GM23338 (cell line): ENCODE measurements at regions not wholly inside any gene's neighbourhood (a gene's known extent, or its start where the extent isn't known, plus 50 kb on each side); places are given as distances from the start of the nearest gene placed in this dataset.
"Not testable (repeated sequence)": the region's sequence is repeated elsewhere in the genome, so short reads cannot be mapped to it uniquely, and the experiment has no call there.

Experiments used
- ATAC-seq: fragments of 200-7000 bp; cut with Tn5 transposase; 3 replicates; pipeline ENCODE4 v1.9.1; 2020
- DNase-seq: peaks from one replicate; pipeline ENCODE4 v3.0.0-alpha.2; 2015; ENCODE audit warnings: low spot score
- H2AFZ ChIP-seq: fragments of 200-600 bp; sonication (generic); 2 replicates; pipeline ENCODE4 v1.8.0; 2016; ENCODE audit warnings: antibody characterized with exemption, mild to moderate bottlenecking, moderate library complexity
- H3F3A ChIP-seq: fragments of 200-600 bp; sonication (generic); replicated peaks from 2 replicates; pipeline ENCODE4 v1.8.0; 2017; ENCODE audit warnings: antibody characterized with exemption, mixed run types, low read depth
- H3K27ac ChIP-seq: fragments of 200-600 bp; sonication (generic); 2 replicates; pipeline ENCODE4 v1.6.1; 2016; ENCODE audit warnings: low read depth
- H3K27me3 ChIP-seq: fragments of 200-600 bp; sonication (generic); 2 replicates; pipeline ENCODE4 v1.8.0; 2016; ENCODE audit warnings: mild to moderate bottlenecking, mixed run types, moderate library complexity; ENCODE audit not compliant: insufficient read depth
- H3K36me3 ChIP-seq: fragments of 200-600 bp; sonication (generic); 2 replicates; pipeline ENCODE4 v1.8.0; 2016; ENCODE audit warnings: mild to moderate bottlenecking; ENCODE audit not compliant: insufficient read depth
- H3K4me1 ChIP-seq: fragments of 200-600 bp; sonication (generic); 2 replicates; pipeline ENCODE4 v1.8.0; 2016; ENCODE audit warnings: mild to moderate bottlenecking, moderate library complexity; ENCODE audit not compliant: insufficient read depth
- H3K4me2 ChIP-seq: fragments of 200-600 bp; sonication (generic); 2 replicates; pipeline ENCODE4 v1.7.1; 2017; ENCODE audit warnings: mixed run types
- H3K4me3 ChIP-seq: fragments of 200-600 bp; sonication (generic); 2 replicates; pipeline ENCODE4 v1.6.1; 2016; ENCODE audit warnings: mixed run types
- H3K79me2 ChIP-seq: fragments of 200-600 bp; sonication (generic); replicated peaks from 2 replicates; pipeline ENCODE4 v1.8.0; 2017; ENCODE audit warnings: mild to moderate bottlenecking; ENCODE audit not compliant: insufficient read depth
- H3K9me2 ChIP-seq: fragments of 200-600 bp; sonication (generic); 2 replicates; pipeline ENCODE4 v1.8.0; 2017; ENCODE audit not compliant: insufficient read depth
- H4K20me1 ChIP-seq: fragments of 200-600 bp; sonication (generic); replicated peaks from 2 replicates; pipeline ENCODE4 v1.8.0; 2017; ENCODE audit warnings: mild to moderate bottlenecking; ENCODE audit not compliant: insufficient read depth
- H3K27ac Mint-ChIP-seq: 2 replicates; pipeline ENCODE4 v1.8.0; 2020; ENCODE audit warnings: inconsistent platforms, mild to moderate bottlenecking, moderate library complexity, mixed read lengths
- H3K27me3 Mint-ChIP-seq: 3 replicates; pipeline ENCODE4 v1.8.0; 2022; ENCODE audit warnings: low read depth, mild to moderate bottlenecking, moderate library complexity, mixed read lengths, inconsistent platforms; ENCODE audit not compliant: insufficient read depth, poor library complexity
- H3K36me3 Mint-ChIP-seq: 3 replicates; pipeline ENCODE4 v1.8.0; 2021; ENCODE audit warnings: low read depth, mild to moderate bottlenecking, inconsistent platforms, moderate library complexity, mixed read lengths
- H3K4me1 Mint-ChIP-seq: 3 replicates; pipeline ENCODE4 v1.8.0; 2020; ENCODE audit warnings: mild to moderate bottlenecking, inconsistent platforms, mixed read lengths
- H3K4me3 Mint-ChIP-seq: 3 replicates; pipeline ENCODE4 v1.8.0; 2021; ENCODE audit warnings: moderate library complexity, mild to moderate bottlenecking, inconsistent platforms, mixed read lengths
- H3K9me3 Mint-ChIP-seq: 3 replicates; pipeline ENCODE4 v1.8.0; 2020; ENCODE audit warnings: moderate library complexity, mild to moderate bottlenecking, inconsistent platforms, mixed read lengths
- CREB1 ChIP-seq: fragments of 250-450 bp; sonication (Bioruptor Pico); IDR thresholded peaks from 2 replicates; pipeline ENCODE4 v1.5.0; 2020; ENCODE audit warnings: low read depth, mild to moderate bottlenecking, moderate library complexity
- CTCF ChIP-seq, 2 experiments: fragments of 200-600 bp in 1 of 2; sonication (generic) in 1 of 2; conservative IDR thresholded peaks; 2 replicates each; pipeline versions ENCODE4 v1.5.1 to v1.6.1; 2016 to 2017; ENCODE audit warnings: antibody characterized with exemption in 2 of 2, low read depth in 2 of 2, mild to moderate bottlenecking in 2 of 2, moderate library complexity in 1 of 2
- ETS1 ChIP-seq: IDR thresholded peaks from 2 replicates; pipeline ENCODE4 v1.6.1; 2016; ENCODE audit warnings: antibody characterized with exemption
- EZH2 ChIP-seq: fragments of 200-600 bp; sonication (generic); IDR thresholded peaks from one replicate; pipeline ENCODE4 v1.8.0; 2017; ENCODE audit warnings: antibody characterized with exemption, mild to moderate bottlenecking, low read depth; ENCODE audit not compliant: unreplicated experiment
- EZH2phosphoT487 ChIP-seq: fragments of 200-600 bp; sonication (generic); IDR thresholded peaks from one replicate; pipeline ENCODE4 v1.8.1; 2018; ENCODE audit warnings: antibody characterized with exemption; ENCODE audit not compliant: unreplicated experiment
- JUNB ChIP-seq: IDR thresholded peaks from one replicate; pipeline ENCODE4 v1.6.1; 2016; ENCODE audit warnings: antibody characterized with exemption; ENCODE audit not compliant: unreplicated experiment
- NANOG ChIP-seq: IDR thresholded peaks from 2 replicates; pipeline ENCODE4 v1.6.1; 2016; ENCODE audit warnings: antibody characterized with exemption, borderline replicate concordance
- POLR2AphosphoS5 ChIP-seq: IDR thresholded peaks from 2 replicates; pipeline ENCODE4 v1.6.1; 2016; ENCODE audit warnings: antibody characterized with exemption, low read depth
- STAT1 ChIP-seq: IDR thresholded peaks from one replicate; pipeline ENCODE4 v1.6.1; 2016; ENCODE audit warnings: antibody characterized with exemption; ENCODE audit not compliant: unreplicated experiment
- ZNF114 ChIP-seq: fragments of 250-450 bp; sonication (Bioruptor Pico); IDR thresholded peaks from 2 replicates; pipeline ENCODE4 v1.5.0; 2020; ENCODE audit warnings: mild to moderate bottlenecking, moderate library complexity
- ZNF462 ChIP-seq: fragments of 250-450 bp; sonication (Bioruptor Pico); IDR thresholded peaks from 2 replicates; pipeline ENCODE4 v1.5.0; 2020; ENCODE audit warnings: mild to moderate bottlenecking, moderate library complexity

- H3F3A ChIP-seq, H3K27me3 Mint-ChIP-seq, H3K4me2 ChIP-seq, H3K27ac Mint-ChIP-seq, H3K36me3 ChIP-seq, H2AFZ ChIP-seq, H3K4me1 ChIP-seq, H3K27ac ChIP-seq, H3K9me2 ChIP-seq, H3K4me3 ChIP-seq, H3K79me2 ChIP-seq, H3K27me3 ChIP-seq, H4K20me1 ChIP-seq, H3K4me3 Mint-ChIP-seq, H3K36me3 Mint-ChIP-seq, H3K4me1 Mint-ChIP-seq: not testable (repeated sequence)
- H3K9me3 Mint-ChIP-seq, result peaks cover 15% of the 10 kb centered on the region
- ATAC-seq (peak; percentile 80), DNase-seq (peak; percentile 90)
- TF ChIP-seq CTCF (conservative IDR thresholded peaks at IDR 0.05; ENCODE audit: low read depth in 2 of 2), result peak; percentile 89 to 95
Measured at GRCh38 chr12:59346248-59346647, 249.6 kb upstream of the SLC16A7 start.

- Mint-ChIP-seq H3K36me3 (peaks cover 6% of the 10 kb centered on the region; the same call in 2 of the 3 replicates), H3K27ac (no peak overlapping the region), H3K4me1 (peaks cover 5% of the 10 kb centered on the region; the same call in 2 of the 3 replicates), H3K27me3 (peaks cover 2% of the 10 kb centered on the region), H3K4me3 (no peak overlapping the region), H3K9me3 (peaks cover 15% of the 10 kb centered on the region)
- Histone ChIP-seq H3K27ac (0 out of 2 replicates have a peak overlapping the region, but pooled peaks have one; percentile 24), H3K4me1 (peaks cover 6% of the 10 kb centered on the region), H3K27me3 (no peaks in the 10 kb centered on the region), H3K4me2 (no peak overlapping the region), H3K36me3 (no peaks in the 10 kb centered on the region), H3K9me2 (no peaks in the 10 kb centered on the region), H3F3A (no peaks in the 10 kb centered on the region), H3K79me2 (no peaks in the 10 kb centered on the region), H3K4me3 (no peak overlapping the region), H4K20me1 (no peaks in the 10 kb centered on the region), H2AFZ (no peak overlapping the region)
- ATAC-seq (no peak), DNase-seq (no peak)
- TF ChIP-seq ETS1 (no peak), NANOG (no peak), POLR2AphosphoS5 (no peak), STAT1 (no peak), ZNF114 (CRISPR knock-in tag) (no peak), EZH2phosphoT487 (no peak), JUNB (no peak), CREB1 (CRISPR knock-in tag) (no peak), EZH2 (no peak), ZNF462 (CRISPR knock-in tag) (no peak)
Measured at GRCh38 chr12:59345406-59345805, 250.4 kb upstream of the SLC16A7 start.
